Iris pigment epithelial cell (primary cell): ENCODE measurements at regions not wholly inside any gene's neighbourhood (a gene's known extent, or its start where the extent isn't known, plus 50 kb on each side); places are given as distances from the start of the nearest gene placed in this dataset.
"Not testable (repeated sequence)": the region's sequence is repeated elsewhere in the genome, so short reads cannot be mapped to it uniquely, and the experiment has no call there.

Experiments
- DNase-seq: peaks from one replicate; pipeline ENCODE4 v3.0.0-alpha.2; 2011; ENCODE audit warnings: low read depth

DNA sequence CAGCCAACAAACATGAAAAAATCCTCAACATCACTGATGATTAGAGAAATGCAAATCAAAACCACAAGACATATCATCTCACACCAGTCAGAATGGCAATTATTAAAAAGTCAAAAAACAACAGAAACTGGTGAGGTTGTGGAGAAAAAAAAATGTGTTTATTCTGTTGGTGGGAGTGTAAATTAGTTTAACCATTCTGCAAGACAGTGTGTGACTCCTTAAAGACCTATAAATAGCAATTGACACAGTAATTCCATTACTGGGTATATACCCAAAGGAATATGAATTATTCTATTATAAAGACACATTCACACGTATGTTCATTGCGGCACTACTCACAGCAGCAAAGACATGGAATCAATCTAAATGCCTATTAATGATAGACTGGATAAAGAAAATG lies 427.3 kb upstream of the CHORDC1 start:
- no peak for DNase-seq

DNA sequence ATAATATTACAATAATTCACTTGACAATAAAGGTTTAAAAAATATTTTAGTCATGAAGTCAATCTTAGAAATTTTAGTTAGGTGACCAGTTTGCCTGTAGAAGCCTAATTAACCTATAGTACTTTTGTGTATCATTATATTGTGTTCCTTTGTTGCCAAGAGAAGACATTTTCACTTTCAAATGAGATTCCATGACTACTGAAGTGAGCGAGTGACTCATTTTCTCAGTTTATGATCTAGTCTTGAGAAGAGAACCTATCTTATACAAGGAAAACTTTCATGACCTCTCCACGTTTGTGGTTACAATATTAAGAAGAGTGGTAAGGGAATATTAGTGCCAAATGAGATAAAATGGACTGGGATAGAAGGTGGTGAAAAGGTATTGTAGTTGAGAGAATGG lies 423.9 kb upstream of the CHORDC1 start:
- DNase-seq, result no peak

DNA sequence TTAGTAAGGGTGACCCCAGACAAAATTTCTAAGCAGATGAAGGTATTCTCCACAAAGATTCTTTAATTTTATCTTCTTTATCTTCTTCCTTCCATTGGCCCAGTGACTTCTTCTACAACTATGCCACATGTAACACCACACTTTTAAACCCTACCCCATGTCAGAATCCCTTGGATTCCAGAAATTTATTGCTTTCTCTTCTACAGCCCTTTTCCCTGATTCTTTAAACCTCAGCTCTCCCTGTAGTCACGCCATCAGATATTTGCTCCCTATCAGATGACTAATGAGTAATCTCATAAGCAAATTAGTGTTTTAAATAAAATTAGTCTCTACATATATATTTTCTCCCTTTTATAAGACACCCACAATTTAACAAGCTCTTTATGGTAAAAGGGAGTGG lies 423.4 kb upstream of the CHORDC1 start:
- no peak for DNase-seq

DNA sequence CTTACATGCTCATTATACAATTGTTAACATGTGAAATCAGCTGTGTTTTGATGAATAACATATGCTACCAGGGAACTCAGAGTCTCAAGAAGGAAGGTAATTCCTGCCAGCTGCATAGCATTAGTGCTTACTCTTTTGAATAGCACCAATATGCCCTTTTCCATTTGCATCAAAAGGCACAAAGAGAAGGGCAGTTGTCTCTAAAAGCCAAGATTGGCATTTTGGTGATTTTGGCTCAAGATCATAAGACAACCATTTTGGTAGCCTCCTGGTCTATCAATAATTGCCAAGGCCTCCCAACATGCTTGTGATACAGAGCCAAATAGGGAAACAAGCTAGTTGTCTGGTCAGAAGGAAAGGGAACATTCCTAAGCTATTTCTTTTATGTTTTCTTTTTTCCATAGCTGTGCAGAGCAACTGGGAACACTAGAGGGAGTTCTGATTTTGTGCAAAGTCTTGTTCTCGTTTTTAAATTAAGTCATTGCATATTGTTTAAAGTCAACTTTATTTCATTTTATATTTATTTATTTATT lies 416.7 kb upstream of the CHORDC1 start:
- DNase-seq, result peak; percentile 10

DNA sequence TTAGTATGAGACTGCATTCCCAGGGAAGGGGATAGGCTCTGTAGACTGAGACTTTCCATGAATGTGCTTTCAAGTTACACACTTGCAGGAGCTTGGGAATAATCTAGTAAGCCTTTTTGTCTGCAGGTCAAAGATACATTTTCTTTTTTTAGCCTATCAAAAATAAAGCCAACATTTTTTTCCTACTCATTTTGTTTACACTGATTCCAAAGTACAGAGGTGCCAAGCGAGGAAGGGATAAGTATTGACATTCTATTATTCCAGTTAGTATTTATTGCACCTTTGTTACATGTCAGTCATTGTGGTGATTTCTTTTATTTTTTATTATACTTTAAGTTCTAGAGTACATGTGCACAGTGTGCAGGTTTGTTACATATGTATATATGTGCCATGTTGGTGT lies 413.0 kb upstream of the CHORDC1 start:
- DNase-seq, result no peak

DNA sequence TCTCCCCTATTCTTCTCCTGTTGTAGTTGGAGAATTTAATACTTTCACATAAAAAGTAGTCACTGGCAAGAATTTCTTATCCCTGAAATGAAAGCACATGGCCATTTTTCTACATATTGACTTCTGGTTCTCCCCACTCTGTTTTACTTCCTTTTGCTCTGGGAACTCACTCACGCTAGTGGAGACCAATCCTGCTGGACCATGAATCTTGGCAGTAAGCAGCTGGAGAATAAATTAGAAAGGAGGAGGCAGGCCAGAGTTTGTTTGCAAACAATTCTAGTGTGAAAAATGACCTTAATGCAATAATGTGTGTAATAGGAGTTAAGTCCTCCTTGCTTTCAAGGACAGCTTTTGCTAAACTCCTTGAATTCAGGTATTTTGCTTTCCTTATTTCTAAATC lies 412.3 kb upstream of the CHORDC1 start:
- DNase-seq, result no peak

DNA sequence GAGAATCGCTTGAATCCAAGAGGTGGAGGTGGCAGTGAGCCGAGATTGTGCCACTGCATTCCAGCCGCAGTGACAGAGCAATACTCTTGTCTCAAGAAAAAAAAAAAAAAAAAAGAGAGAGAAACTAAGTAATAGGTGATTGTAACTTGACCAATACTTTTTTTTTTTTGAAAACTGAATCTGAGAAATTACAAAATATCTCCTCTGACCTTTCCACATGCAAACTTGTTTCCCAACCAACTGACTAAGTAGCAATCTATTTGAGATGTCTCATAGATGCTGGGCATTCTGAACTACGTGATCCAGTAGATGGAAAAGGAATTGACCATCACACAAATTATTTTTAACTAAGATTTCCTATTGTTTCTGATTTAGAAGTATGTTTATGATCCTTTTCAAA lies 407.3 kb upstream of the CHORDC1 start:
- DNase-seq, result no peak

DNA sequence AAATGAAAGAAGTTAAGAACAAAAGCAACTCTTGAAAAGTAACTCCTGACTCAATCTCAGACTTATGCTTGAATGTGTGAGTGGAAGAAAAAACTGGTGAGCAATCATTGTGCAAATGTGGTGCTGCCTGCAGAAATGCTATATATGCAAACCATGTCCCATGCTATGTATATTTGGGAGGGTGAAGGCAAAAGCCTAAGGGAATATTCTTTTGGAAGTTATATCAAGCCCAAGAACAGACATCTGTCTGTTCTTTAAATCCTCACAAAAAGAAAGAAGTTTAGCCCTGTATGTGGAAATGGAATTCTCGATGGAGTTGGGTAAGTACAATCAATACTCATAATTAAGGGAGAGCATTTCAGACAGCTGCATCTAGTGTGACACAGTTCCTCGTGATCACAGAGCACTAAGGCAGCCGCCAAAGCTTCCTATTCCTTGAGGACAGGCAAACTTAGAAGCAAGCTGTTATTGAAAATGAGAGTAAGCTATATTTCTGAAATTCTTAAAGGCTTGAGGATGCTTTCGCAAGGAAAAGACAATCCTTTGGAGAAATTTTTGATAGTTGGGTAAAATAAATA lies 406.5 kb upstream of the CHORDC1 start:
- DNase-seq, result no peak

DNA sequence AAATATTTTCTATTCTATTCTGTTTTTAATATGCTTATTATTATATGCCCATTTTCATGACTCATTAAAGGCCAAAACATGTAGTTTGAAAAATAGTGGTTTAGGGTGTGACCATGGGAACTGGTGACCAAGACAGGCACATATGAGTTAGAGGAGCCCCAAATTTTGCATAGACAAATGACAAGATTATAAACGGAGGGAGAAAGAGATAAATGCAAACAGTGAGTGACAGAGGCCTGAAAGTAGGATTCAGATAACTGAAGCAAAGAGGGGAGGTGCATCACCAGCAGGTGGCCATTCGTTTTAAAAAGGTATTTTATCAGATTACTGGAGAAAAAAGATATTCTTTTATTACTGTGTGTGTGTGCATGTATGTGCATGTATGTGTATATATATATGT lies 391.5 kb upstream of the CHORDC1 start:
- DNase-seq, result no peak

DNA sequence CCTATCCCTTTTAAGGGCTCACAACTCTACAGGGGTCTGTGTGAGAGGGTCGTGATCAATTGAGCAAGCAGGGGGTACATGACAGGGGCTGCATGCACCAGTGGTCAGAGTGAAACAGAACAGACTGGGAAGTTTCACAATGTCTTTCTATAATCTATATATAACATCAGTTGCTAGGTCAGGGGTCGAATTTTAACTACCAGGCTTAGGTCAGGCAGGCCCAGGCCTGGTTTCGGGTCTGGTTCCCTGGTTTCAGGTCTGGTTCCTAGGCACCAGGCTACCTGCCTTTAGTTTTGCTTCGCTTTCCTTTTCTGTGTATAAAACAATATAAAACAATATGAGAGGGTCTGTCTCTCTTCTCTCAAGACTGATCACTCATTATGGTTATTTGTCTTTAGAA lies 390.2 kb upstream of the CHORDC1 start:
- not testable (repeated sequence) for DNase-seq

DNA sequence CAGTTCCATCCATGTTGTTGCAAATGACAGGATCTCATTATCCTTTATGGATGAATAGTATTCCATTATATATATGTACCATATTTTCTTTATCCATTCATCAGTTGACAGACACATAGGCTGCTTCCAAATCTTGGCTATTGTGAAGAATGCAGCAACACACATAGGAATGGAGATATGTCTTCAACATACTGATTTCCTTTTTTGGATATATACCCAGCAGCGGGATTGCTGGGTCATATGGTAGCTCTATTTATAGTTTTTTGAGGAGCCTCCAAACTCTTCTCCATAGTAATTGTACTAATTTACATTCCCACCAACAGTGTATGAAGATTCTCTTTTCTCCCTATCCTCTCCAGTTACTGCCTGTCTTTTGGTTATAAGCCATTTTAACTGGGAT lies 383.9 kb upstream of the CHORDC1 start:
- no peak for DNase-seq

DNA sequence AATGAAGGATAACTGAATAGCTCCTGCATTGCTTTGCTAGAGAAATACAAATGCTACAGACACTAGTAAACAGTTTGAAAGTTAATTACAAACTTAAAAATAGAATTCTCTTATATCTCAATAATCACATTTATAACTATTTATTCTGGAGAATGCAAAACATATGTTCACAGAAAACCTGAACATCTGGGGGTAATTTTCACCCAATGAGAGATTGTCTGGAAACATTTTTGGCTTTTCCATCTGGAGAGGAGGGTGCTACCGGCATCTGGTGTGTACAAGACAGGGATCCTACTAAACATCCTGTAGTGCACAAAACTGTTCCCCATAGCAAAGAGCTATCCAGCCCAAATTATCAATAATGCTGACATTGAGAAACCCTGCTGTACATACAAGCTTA lies 378.4 kb upstream of the CHORDC1 start:
- no peak for DNase-seq

DNA sequence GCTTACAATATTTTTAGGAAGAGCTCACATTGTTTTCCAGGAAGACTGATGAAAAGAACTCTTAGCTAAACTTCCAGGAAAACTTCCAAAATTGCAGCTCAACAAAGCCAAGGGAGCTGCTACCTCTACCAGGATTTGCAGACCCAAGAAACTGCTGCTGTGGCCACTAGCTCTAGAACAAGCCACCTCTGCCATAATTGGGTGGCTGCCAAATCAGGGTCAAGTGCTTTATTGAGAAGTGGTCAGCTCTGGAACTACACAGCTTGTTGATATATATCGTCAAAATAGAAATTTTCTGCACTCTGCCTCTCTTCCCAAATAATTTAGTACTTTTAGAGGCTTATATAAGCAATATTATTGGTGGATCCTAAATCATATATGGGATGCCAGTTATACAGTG lies 371.8 kb upstream of the CHORDC1 start:
- no peak for DNase-seq

DNA sequence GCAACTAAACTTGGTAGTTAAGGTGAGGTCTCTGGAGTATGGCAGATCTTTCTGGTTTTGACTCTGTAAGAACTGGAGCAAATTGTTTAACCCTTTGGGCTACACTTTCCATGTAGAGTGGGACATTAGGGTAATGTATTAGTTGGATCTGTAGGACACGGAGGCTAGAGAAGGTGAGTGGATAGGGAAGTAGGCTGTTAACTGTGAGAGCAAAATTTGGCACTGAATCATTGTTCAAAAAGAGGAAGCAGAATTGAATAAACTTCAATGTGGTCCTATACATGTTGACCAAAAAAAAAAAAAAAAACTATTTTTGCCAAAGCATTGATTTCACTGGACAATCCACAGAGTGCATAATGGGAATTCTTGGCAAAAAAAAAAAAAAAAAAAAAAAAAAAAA lies 370.2 kb upstream of the CHORDC1 start:
- no peak for DNase-seq

DNA sequence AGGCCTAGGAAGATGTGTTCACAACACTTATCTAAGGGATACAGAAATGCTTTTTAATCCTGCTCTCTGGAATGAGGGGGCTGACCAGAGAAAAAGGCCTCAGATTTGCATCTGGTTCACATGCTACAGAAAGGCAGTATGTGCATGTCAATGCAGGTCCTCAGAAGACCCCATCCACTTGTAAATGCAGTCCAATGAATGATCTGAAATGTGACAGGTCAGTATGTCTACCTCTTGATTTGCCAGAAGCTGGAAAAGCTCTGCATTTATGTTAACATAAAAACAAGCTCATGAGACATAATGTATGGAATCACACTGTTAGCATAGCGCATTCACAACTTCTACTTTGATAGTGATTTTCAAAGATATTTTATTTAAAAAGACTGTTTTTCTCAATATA lies 367.4 kb upstream of the CHORDC1 start:
- DNase-seq, result no peak

DNA sequence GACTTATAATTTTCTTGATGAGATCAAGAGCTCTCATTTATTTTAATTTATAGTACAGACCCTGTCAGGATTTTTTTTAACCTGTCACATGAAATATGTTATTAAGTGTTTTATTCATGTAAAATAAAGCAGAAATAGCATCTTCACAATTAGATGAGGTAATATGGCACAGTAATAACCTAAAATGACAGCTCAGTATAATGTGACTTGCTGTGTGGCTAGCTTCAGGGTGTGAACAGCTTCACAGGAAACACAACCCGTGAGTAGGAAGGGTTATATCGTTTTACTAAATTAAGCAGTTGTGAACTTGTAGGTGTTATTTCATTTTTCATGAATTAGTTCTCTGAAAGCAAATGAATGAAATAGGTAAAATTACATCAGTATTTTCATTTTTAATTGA lies 366.9 kb upstream of the CHORDC1 start:
- DNase-seq, result no peak

DNA sequence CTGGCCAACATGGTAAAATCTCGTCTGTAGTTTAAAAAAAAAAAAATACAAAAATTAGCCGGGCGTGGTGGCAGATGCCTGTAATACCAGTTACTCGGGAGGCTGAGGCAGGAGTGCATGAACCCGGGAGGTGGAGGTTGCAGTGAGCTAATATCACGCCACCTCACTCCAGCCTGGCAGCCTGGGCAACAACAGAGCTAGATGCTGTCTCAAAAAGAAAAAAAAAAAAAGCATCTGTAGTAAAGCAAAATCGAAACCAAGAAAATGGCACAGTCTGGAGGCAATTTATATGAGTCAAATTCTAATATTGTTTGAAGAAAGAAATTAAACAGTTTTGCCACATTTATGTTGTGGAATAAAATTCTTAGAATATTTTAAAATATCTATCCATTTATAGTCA lies 365.0 kb upstream of the CHORDC1 start:
- no peak for DNase-seq

DNA sequence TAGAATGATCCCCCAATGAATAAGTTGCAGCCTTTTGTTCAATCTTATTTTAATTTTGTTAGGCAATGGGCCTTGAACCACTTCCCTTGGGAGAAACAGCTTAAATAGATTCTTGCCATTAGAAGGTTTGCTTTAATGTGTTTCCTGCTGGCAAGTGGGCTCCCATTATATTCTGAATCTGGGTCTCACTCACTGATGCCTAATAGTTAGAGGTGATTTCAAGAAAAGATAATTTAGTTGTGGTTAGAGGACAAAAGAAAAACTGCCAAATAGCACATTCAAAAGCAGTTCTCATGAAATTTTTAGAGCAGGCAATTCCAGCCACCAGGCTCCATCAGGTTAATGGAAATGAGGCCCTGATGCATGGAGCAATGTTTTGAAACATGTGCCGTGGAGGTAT lies 362.6 kb upstream of the CHORDC1 start:
- no peak for DNase-seq

DNA sequence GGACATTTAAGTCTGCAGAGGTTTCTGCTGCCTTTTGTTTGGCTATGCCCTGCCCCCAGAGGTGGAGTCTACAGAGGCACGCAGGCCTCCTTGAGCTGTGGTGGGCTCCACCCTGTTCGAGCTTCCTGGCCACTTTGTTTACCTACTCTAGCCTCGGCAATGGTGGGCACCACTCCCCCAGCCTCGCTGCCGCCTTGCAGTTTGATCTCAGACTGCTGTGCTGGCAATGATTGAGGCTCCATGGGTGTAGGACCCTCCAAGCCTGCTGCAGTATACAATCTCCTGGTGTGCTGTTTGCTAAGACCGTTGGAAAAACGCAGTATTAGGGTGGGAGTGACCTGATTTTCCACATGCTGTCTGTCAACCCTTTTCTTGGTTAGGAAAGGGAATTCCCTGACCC lies 360.1 kb upstream of the CHORDC1 start:
- DNase-seq, result not testable (repeated sequence)

DNA sequence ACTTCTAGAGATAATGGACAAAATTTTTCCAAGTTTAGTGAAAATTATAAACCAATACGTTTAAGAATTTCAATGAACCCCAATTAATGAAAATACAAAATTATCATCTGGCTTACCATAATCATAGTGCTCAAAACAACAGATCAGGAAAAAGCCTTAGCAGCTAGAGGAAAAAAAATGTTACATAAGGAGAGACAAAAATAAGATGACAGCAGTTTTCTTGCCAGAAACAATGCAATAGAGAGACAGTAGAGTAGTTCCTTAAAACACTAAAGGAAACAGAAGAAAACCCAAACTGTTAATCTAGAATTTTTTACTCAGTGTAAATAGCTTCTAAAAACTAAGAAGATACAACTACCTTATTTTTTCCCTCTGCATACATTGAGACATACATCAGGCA lies 341.7 kb upstream of the CHORDC1 start:
- DNase-seq, result no peak

DNA sequence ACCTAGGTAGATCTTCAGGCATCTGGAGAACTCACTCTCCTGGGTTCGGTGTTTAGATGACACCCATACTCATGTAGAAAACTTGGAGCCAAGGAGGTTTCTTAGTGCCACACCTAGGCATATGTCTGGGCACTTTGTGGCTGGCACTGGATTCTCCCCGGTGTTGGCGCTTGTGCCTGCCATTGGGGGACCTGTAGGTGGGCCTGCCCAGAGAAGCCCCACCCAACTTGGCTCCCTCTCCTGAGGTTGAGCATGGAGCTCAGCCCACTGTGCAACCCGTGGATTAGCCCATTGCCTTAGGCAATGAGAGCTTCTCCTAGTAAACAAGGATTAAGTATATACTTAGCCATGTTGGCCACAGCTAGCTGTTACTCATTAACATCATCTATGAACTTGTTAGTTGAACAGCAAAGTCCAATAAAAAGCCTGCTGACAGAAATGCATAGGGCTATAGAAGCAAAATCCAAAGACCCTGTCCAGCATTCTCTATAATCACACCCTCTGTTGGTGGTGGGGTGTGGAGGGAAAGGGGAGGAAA lies 335.5 kb upstream of the CHORDC1 start:
- DNase-seq, result no peak

DNA sequence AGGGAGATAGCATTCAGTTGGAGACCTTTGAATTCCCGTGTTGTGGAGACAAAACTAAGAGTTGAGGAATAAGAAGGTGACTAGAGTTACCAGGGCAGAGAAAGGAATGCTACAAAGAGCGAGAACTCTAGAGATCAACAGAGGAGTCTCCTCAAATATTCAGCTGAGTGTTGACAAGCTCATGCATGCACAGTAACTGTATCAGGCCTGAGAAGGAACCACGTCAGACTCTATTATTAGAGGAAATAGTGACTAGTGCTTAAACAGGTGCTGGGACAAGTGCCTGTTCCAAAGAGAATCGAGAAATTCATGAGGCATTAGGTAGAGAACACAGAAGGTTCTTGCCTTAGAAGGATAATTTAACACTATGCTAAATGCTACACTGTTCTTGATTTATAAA lies 333.8 kb upstream of the CHORDC1 start:
- no peak for DNase-seq

DNA sequence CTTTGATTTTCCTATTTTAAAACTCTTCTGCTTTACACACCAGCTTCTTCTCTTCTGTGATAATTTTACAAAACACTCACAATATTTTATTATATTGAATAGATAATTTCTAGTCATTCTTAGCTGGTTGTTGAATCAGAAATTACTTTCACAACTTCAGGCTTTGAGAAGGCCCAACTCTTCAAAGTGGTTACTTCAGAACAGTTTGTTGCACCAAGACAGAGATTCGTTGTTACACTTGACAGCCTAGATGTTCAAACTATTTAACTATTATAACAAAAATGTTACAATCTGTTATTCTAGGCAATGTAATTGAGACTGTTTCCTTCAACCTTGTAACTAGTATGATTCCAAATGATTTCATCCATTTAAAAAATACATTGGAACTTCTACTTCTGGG lies 333.2 kb upstream of the CHORDC1 start:
- DNase-seq, result no peak

DNA sequence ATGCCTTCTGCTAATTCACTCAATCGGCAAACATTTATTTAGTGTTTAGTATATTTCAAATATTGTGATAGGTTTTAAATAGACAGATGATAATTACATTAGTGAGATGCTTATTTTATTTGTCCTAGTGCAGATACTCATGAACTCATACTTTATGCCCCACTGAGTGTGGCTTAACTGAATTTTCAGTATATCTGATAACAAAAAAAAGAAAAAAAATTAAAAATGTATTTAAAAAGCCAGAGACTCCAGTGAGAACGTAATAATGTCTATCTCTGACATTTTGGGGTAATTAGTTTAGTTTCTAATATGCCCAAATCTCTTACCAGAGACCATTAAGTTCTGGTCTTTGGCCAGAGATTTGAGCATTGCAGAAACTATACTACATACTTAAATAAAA lies 332.6 kb upstream of the CHORDC1 start:
- no peak for DNase-seq

DNA sequence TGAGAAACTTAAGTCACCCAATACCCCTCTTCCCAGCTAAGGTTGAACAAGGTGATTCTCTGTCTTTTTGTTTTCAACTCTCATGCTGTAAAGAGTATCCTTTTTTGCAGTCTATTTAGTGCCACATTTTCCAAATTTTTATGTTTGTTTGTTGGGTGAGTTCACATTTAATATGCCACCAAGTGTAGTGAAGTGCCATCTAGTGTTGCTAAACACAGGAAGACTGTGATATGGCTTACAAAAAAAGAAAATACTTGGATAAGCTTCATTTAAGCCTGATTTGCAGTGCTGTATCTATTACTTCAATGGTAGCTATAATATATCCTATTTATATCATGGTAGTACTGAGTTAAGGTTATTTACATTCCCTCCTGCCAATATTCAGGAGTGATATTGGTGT lies 319.2 kb upstream of the CHORDC1 start:
- DNase-seq, result no peak
